Keratinocyte (primary cell): ENCODE measurements at regions not wholly inside any gene's neighbourhood (a gene's known extent, or its start where the extent isn't known, plus 50 kb on each side); places are given as distances from the start of the nearest gene placed in this dataset.

ENCODE experiments used
- CTCF ChIP-seq, 3 experiments: IDR thresholded peaks in 1 of 3; conservative IDR thresholded peaks in 1 of 3; optimal IDR thresholded peaks in 1 of 3; 2 replicates in 2 of 3; 3 replicates in 1 of 3; pipeline versions ENCODE3 to v1.5.1; 2011; ENCODE audit warnings: low read length in 3 of 3, mild to moderate bottlenecking in 3 of 3, moderate library complexity in 2 of 3, control low read depth in 1 of 3, inconsistent platforms in 1 of 3; ENCODE audit not compliant: insufficient read depth in 2 of 3; ENCODE audit errors: extremely low read depth in 1 of 3
- EZH2 ChIP-seq: IDR thresholded peaks from one replicate; pipeline ENCODE4 v1.6.1; 2012; ENCODE audit warnings: inconsistent platforms, mild to moderate bottlenecking, low read length, moderate library complexity

- no peak for TF ChIP-seq CTCF (optimal IDR thresholded peaks at IDR 0.05 in 1 of 3, IDR thresholded peaks at IDR 0.05 in 1 of 3, conservative IDR thresholded peaks at IDR 0.05 in 1 of 3; ENCODE audit: extremely low read depth in 1 of 3, insufficient read depth in 2 of 3, low read length in 3 of 3)
- TF ChIP-seq EZH2, result no peak
These were observed 430.0 kb upstream of the ADAMTSL1 start for GRCh38 chr9:18043978-18044377.
